NCI-H2196 treated with DMSO at 0.1 percent for 48 hours (cell line): ENCODE measurements at regions not wholly inside any gene's neighbourhood (a gene's known extent, or its start where the extent isn't known, plus 50 kb on each side); places are given as distances from the start of the nearest gene placed in this dataset.
A peak's percentile ranks its signal among the peaks of the same experiment; 100 is the strongest.
"Not testable (repeated sequence)": the region's sequence is repeated elsewhere in the genome, so short reads cannot be mapped to it uniquely, and the experiment has no call there.

Experiments
- DNase-seq: peaks from one replicate; lab custom pipeline; 2025; ENCODE audit not compliant: unreplicated experiment; lab: John Stamatoyannopoulos, UW

DNA sequence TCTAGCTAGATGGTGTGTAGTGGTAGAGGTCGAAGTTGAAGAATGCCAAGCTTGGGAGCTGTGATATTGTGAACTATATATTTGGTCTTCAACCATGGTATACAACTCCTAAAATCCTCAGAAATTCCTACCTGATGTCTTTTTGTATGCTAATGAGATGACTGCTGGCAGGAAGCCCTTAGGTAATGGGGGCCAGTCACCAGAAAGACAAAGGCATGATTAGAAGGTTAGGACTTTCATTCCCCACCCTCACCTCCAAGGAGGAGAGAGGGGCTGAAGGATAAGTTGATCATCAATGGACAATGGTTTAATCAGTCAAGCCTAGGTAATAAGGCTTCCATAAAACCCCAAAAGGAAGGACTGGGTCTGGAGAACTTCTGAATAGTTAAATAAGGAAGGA, 285.7 kb upstream of the POU5F2 start:
- no peak for DNase-seq

DNA sequence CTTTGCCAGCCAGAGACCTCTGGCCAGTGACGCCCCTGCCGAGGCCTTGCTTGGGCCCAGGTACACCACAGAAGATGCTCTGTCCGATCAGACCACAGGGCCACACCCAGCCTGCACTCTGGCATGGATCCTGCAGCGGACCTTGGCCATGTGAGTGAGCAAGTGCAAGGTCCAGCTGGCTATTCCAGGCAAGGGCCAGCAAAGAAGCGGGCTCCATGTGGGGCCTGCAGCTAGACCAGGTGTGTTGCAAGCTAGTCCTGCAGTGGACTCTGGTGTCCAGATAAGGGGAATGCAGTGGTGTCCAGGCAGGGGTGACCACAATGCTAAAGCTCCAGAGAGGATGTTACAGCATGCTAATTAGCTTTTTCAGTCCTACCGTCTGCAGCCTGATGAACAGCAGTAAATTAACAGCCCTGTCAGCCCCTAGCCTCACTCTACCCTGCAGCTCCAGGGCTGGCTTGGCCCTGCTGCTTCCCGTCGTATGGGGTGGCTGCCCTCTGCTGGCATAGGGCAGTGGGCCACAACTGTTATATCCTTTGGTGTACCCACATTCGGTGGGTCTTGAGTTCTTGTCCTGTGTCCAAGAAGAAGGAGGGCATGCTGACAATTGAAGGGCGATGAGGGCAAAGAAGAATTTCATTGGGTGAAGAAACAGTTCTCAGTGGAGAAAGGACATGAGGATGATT, 284.5 kb upstream of the POU5F2 start:
- no peak for DNase-seq

DNA sequence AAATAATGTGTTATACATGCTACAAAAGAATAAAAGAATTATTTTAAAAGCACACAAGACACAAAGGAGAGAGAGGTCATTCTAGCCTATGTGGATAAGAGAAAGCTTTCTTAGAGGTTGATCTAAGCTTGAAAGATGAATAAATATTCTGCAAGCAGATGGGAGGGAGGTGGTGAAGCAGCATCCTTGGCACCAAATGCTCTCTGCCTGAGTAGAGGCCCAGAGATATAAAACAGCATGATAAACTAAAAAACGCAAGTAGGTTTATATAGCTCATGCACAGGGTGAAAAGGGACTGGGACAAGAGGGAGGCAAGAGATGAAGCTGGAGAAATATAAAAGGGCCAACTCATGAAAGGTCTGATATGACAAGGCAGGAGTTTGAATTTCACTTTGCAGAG, 283.2 kb upstream of the POU5F2 start:
- DNase-seq = no peak

DNA sequence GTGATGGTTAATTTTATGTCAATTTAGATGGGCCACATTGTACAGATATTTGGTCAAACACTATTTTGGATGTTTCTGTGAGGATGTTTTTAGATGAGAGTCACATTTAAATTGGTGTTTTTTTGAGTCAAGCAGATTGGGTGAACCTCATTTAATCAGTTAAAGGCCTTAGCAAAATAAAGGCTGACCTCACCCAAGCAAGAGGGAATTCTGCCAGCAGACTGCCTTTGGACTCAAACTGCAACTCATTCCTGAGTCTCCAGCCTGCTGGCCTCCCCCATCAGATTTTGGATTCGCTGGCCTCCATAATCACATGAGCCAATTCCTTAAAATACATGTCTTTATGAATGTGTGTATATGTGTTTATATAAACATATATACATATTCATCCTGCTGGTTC, 282.7 kb upstream of the POU5F2 start:
- no peak for DNase-seq

DNA sequence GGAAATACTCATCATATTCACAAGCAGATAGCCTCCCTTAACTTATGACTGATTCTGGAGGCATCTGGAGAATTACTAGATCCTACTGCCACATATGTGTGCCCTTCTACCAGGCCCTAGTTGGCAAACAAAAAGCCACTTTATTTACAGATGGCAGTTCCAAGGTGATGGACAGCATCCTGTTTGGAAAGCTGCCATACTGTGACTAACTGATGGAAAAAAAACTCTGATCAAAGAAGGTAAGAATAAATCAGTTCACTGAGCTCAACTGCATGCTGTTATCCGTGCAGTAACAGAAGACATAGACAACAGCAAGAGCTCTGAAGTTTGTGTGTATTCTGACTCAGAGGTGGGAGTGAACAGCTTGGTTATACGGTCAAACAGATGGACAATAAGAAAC, 279.8 kb upstream of the POU5F2 start:
- DNase-seq = no peak

DNA sequence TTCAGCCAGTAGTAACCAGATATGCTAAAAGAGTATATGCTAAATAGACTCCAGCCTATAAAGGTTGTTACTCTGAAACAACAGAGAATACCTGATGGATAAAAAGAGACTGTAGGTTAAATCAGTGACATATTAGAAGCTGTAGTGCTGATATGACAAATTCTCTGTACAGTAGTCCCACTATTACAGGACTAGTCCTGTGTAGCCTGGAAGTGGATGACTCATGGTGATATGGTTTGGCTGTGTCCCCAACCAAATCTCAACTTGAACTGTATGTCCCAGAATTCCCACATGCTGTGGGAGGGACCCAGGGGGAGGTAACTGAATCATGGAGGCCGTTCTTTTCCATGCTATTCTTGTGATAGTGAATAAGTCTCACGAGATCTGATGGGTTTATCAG, 276.2 kb upstream of the POU5F2 start:
- DNase-seq = no peak

DNA sequence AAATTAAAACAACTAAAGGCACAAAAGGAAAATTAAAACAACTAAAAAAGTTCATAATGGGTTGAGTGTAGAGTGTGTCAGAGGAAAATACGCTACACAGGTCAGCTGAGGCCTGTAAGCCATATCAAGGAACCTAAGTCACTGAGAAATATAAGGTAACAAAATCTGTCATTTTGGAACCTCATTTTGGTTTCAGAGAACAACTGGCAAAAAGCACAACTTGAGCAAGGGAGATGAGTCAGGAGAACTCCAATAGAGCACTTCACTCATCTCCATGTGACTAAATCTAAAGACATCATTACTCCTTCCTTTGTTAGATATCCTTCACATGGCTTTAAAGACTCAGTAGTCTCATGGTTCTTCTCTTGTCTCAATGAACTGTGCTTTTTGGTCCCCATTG, 269.4 kb upstream of the POU5F2 start:
- DNase-seq = no peak

DNA sequence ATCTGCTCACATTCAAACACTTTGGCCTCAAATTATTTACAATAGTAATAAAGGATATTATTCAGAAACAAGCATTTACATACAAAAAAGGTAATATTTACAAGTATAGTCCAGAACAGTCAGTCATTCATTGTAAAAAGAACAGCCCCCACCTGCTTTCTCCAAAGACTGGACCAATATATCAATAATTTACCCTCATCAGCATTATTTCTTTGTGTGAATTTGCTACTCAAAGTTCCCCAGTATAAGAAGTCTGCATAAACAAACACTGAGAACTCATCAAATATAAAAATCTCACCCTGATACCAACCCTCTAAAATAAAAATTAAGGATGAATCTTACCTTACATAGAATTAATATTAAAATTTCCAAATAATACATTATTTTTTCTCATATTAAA, 267.8 kb upstream of the POU5F2 start:
- DNase-seq = no peak

DNA sequence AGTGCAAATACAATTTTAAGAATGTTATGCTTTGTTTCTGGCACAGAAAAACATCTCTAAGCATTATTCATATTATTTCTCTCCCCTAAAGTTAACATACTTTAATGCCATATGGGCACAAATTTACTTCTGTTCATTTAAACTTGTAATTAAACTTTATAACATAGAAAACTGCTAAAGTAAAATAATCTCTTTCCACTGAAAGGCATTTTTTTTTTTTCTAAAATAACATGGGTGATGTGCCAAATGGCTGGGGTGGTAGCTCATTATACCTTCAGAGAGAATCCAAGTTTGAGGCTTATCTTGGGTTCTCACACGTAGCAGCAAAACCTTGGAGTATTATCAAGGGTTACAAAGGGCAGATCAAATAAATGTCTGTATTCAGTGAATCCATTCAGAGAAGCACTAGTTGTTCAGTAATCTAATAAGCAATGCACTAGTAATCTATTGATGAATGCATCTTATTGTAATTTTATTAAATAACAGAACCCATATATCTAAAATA, 257.6 kb upstream of the POU5F2 start:
- no peak for DNase-seq

DNA sequence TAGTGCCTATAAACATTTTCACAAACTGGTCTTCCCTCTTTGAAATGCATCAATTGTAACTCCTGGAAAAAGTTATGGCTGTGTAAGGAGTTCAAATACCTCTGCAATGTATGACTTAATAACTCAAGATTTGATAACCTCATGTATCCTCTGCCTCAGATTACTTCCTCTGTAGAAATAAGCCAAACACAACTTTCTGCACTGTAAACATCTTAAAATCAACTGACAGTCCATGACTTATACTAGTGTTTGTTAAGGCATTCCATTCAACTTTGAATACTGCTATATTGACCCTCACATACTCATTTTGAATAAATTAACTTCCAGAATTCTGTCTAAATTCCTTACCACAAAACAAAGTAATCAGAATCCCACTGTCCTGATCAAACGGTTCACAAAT, 256.2 kb upstream of the POU5F2 start:
- no peak for DNase-seq

DNA sequence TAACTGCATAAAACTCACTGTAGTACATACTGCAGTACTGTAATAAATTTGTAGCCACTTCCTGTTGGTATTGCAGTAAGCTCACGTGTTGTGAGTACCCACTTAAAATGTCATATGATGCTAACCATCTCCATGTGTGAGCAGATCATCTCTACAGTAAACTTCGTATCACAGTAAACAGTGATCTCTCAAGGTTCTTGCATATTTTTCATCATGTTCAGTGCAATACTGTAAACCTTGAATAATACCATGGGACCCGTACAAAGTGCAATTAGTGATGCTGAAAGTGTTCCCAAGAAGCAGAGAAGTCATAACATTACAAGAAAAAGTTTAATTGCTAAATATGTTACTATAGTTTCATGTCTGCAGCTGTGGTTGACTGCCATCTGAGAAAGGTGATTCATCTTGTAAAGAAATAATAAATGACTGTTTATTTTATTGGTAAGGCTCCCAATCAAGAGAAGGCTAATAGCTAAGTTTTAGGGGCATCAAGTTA, 253.8 kb upstream of the POU5F2 start:
- DNase-seq = no peak

DNA sequence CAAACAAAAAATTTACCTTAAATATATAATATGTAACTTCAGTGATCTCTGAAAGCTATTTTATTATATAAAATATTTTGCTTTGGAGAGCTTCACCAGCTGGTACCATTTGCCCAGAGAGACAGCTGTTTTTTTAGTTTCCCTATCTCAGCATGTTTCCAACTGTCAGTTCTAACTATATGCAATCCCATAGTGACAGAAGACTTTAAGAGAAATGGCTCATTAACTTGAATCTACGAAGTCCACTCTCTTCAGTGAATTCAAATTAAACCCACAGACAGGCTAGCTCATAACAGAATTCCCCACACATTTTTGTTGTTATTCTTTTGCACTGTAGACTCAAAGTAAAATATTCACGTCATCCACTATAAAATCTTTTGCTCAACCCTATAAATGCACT, 251.8 kb upstream of the POU5F2 start:
- DNase-seq = no peak

DNA sequence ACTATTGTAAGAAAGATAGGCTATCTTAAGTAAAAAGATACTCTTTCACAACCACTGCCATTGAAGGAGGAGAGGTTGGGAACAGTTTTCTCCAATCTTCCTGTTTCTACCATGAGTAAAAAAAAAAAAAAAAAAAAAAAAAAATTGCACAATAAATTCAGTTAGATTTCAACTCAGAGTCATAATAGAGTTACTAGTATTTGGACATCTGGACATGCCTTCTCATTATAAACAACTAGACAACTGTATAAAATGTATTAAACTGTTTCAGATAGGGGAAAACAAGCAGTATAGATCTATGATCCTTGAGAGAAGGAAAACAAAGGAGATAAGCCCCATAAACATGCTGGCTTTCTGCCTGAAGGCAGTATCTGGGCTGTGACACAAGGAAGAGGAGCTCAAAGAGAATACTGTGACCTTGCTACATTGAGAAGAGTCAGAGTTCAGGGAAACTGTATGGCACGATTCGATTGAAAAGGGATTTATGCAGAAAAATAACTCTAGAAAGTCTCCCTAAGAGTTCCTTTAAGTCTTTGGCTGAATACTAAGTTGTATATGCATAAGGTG, 249.2 kb upstream of the POU5F2 start:
- DNase-seq = no peak

DNA sequence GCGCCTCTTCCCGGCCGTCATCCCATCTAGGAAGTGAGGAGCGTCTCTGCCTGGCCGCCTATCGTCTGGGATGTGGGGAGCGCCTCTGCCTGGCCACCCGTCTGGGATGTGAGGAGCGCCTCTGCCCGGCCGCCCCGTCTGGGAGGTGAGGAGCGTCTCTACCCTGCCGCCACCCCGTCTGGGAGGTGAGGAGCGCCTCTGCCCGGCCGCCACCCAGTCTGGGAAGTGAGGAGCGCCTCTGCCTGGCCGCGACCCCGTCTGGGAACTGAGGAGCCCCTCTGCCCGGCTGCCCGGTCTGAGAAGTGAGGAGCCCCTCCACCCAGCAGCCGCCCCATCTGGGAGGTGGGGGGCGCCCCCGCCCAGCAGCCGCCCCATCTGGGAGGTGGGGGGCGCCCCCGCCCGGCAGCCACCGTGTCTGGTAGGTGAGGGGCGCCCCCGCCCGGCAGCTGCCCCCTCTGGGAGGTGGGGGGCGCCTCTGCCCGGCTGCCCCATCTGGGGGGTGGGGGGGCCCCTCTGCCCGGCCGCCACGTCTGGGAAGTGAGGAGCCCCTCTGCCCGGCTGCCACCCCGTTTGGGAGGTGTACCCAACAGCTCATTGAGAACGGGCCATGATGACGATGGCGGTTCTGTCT, 244.7 kb upstream of the POU5F2 start:
- not testable (repeated sequence) for DNase-seq

DNA sequence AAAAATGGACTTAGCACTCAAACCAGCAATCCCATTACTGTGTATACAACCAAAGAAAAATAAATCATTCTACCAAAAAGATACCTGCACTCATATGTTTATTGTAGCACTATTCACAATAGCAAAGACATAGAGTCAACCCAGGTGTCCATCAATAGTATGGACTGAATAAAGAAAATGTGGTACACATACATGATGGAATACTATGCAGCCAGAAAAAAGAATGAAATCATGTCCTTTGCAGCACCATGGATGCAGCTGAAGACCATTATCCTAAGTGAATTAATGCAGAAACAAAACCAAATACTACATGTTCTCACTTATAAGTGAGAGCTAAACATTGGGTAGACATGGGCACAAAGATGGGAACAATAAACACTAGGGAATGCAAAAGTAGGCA, 236.8 kb upstream of the POU5F2 start:
- no peak for DNase-seq

DNA sequence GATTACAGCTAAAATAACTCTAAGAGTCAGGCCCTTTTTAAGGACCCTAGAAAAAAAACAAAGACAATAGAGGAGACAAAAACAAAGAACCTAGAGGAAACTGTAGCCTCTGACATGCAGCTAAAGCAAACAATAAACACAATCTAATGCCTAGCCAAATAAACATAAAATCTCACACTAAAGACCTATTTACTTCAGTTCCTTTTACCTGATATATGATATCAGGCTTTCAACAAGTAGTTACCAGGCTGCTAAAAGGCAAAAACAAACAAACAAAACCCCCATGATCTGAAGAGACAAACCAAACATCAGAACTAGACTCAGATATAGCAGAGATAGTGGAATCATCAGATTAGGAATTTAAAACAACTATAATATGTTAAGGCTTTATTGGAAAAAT, 226.5 kb upstream of the POU5F2 start:
- DNase-seq = peak; percentile 26

DNA sequence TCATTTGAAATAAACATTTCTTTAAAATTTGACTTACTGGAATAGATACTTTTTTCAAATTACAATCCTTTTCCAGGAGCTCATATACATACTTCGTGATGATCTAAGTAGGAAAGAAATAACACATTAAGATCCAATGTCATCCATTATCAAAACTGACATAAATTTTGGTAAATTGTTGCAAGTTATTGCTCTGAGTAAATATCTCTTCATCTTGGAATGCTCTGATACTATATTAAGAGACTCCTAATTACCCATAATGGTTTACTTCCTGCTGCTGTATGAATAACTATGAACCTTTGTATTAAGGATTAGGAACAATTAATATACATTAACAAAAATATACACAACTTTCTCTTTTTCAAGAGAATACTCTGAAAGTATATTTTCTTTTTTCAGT, 223.0 kb upstream of the POU5F2 start:
- no peak for DNase-seq

DNA sequence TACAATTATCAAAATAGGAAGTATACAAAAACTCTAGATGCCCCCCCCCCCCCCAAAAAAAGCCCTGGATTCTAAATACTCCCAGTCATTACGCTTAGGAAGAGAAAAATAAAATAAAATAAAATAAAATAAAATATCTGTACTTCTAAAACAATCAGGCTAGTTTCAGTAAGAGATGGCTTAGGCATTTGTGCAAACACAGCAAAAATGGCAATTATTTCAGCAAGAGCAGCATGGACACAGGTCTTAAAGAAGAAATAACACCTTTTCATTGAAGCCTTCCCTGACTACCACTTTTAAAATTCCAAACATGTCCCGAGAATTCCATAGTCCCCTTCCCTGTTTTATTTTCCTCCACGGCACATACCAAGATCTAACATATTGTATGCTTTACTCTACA, 218.6 kb upstream of the POU5F2 start:
- no peak for DNase-seq

DNA sequence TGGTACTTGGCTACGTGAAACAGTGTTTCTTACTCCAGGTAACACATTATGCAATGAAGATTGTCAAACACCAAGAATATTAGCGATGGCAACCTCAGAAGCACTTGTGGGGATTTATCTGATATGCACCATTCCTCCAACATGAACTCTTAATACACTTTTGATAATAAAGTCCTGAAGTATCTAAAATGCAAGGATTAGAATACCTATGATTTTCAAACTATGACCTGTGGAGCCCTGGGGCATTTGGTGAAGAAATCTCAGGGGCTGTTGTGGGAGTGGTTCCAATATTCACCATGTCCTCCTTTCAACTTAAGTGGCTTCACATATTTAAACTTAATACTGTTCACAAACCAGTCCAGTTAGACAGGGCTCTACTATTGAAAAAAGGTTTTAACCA, 214.6 kb upstream of the POU5F2 start:
- DNase-seq = no peak

DNA sequence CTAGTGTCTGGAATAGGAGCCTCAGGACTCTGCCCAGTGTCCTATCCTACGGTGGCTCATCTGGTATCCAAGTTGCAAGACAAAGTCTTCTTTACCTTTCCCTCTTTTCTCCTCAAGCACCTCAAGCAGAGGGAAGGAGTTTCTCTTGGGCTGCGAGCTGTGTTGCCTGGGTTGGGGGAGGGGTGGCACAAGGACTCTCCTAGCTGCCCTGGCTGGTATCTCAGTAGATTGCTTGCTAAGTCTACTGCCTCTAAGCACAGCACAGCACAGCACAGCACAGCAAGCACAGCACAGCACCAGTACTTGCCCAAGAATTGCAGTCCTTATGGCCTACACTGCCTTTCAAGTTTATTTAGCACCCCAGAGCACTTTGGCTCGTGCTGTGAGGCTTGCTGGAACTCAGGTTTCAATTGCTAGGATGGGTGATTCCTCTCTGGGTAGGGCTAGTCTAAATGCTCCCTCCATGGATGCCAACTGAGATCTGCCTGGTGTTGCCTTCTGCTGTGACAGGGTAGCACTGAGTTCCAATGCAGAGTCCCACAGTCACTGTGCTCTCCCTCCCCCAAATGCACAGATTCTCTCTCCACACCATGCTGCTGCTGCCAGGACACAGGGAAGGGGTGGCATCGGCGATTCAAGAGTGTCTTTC, 213.1 kb upstream of the POU5F2 start:
- DNase-seq = no peak

DNA sequence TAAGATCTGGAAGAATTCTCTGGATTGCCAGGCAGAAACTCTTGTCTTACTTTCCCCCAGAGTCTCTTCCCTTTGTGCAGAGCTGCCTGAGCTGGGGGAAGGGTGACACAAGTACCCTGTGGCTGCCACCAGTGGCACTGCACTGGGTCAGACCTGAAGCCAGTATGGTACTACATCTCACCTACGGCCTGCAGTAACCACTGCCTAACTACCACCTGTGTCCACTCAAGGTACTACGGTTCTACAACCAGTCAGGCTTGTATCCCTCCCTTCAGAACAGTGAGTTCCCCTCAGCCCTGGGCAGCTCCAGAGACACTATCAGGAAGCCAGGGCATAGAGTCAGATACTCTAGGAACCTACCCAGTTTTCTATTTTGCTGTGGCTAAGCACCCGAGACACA, 212.0 kb upstream of the POU5F2 start:
- DNase-seq = no peak

DNA sequence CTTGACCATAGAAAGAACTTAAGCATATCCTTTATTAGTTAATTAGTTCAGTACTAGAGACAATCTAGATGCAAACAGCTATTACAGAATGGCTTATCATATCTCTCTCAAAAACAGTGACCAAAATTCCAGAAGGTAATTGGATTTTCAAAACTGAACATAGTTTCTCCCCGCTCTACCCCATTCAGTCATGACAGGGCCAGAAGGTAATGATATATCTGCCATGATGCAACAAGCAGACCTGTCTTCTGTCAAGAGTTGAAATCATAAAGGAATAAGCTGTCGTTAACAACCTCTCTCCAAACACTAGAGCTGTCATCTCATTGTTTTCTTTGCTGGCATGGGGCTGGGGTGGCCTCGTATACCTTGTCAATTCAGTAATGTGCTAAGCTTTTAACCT, 200.5 kb upstream of the POU5F2 start:
- DNase-seq = no peak
